Activated CD8-positive, alpha-beta memory T cell treated with anti-CD3 and anti-CD28 coated beads, Interleukin-2, amount 50 U/mL, for 48 hours (primary cell): ENCODE measurements at regions not wholly inside any gene's neighbourhood (a gene's known extent, or its start where the extent isn't known, plus 50 kb on each side); places are given as distances from the start of the nearest gene placed in this dataset.

Experiments
- DNase-seq: peaks from one replicate; pipeline ENCODE4 v3.0.0-alpha.2; 2020

DNA sequence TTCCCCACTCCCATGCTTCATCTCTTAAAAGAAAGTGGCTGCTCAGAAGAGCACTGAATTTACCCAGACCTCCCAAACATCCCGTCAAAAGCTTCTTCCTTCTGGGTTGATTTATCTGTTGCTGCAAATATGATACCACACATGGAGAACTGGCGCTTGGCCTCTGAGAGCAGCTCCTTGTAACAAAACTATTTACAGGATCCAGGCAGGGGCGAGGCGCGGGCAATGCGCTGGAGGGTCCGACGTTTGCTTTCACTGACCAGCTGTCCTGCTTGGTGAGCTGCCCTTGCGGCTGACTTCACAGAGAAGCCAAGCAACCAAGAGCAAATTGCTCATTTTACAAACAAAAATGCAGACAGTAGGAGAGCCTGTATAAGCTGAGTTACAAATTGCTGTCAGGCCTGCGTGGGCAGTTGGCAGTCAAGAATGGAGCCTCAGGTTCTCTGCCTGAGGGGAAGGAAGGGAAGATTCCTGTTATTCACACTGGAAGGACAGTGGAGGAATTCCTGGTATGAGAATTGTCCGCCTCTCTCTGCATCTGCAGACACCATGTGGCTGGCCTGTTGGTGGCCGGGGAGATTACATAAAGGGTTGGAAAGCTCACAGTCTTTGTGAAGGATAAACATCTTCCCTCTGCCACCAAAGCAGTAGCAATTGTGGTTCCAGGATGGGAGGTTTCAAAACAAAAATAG, 192.2 kb upstream of the LEF1 start:
- DNase-seq, result no peak

DNA sequence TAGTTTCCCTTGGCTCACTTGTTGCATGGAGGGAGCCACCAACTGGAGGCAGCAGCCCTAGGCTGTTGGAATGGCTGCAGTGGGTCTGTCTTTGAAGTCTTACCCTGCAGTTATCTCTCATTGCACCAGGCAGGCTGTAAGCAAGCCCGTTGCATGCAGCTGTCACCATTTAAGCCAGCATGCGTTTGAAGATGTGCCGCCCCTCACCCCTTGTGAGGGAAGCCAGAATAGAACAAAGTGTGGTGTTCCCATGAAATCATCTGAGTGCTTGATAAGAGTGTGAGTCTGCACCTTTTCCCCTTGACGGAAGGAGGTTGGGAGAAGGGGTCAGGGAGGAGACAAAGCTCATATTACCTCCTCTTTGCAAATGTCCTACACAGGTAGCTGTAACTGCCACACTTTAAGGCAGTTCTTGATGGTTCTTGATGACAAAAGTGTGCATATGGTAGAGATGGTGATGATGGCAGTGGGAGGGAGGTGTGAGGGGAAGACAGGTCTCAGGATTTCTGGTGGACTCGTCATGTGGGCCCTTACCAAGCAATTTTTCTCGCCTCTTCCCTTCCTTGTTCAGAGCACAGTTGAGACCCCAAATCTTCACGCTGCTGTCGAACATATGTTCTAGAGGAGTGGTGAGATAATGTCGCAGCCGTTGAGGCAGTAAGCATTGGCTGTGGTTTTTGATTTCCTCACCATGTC, 191.4 kb upstream of the LEF1 start:
- no peak for DNase-seq

DNA sequence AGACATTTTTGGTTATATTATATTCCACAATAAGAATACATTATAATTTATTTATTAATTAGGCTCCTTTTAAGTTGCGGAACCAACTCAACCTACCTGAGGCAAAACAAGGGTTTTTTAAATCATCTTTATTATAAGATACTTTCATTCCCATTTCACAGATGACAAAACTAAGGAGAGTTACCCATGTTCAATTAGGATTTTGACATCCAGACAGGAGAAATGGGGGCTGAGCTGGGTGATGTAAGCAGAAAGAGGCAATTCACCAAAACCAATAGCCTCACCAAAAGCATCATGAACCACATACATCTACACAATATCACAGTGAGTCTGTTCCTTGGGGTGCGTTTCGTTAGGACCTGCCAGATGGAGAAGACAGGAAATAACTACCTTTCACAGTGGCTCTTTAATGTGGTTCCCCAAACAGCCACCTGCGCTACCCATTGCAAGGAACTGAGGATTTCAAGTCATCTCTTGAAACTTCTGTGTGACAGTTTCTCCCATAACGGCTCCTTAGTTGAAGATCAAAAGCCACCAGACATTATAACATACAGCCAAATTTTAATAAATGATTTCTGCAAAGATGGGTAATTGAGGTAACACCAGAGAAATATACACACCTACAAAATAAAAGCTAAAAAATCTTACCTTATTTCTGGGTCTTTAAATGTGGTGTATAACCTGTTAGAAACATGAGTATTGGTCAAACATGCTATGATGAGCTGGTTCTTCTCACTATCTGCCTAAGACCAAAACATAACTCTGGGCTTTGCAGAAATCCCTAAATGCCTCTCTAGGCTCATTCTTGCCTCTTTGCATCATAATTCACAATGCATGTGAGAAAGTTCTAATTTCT, 190.6 kb upstream of the LEF1 start:
- no peak for DNase-seq

DNA sequence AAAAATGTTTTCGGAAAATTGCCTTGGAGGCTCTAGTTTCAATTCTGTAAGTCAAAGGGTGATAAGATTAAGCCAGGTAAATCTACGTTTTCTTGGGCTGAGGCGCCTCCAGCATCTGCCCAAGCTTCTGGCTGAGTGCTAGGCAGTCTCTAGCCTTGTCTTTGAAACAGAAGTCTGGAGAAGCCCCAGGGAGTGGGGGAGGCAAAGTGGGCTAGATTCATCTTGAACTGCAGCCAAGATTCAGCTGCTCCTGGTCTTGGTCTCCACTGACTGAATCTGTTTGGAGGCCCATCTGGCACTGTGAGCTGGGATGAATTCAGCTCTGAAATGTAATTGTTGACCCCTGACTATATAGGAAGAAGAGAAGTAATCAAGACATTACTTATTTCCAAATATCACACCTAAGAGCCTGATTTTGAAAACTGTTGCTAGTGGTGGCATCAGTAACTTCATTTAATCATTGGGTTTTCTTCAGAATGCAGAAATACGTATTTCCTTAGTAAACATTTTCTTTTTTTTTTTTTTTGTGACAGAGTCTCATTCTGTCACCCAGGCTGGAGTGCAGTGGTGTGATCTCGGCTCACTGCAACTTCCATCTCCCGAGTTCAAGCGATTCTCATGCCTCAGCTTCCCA, 187.3 kb upstream of the LEF1 start:
- DNase-seq, result no peak

DNA sequence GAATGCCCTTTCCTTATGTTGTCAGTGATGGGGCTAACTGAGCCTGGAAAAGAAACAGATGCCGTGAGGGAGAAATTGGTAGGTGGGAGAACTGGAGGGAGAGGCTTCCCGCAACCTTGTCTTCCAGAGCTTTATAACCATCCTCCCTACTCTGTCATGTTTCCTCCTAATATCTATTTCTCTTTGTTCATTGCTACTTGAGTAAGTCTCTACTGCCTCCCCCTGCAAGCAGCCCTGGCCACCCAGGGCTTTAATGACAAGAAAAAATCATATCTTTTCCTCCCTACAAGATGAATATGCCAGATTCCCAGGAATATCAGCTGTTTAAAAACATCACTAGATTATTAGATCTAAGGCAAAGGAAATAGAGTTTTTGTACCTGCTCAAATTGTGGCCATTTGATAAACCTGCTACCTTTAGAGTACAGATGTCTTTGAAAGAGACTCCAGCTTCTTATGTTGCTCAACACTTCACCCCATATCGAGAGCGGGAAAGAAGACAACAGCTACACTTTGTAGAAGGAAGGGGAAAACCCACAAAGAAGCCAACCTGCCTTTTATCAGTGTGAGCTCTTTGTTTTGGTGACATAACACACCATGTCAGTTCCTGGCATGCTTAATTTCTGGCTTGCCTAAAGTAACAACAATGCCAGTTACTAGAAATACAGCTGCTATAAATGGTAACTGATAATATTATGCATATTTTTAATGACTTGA, 186.6 kb upstream of the LEF1 start:
- DNase-seq, result no peak

DNA sequence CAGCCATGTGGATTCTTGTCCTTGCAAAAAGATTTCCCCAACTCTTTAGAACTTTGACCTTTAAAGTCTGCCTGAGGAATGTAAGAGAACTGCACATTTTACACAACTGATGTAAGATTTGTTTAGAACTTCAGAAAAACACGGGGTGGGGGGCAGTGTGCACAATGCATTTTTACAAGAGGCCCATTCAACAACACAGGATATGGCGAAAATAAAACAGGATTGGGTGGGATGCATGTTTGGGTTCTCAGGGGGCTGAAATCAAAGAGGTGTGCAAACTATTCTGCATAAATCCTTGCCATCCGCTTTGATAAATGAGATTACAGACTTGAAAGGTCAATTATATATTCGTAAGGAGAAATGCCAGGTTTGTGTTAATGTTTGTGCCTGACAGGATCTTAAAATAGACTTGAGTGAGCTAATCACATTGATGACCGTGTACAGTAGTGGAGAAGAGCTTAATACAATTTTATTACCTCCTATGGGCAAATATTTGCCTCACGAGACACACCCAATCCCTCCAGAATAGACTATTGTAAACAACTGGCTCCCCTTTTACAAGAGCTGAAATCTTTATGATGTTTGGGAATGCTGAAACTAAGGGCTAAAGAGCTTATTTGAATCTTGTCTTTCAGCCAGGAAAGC, 184.1 kb upstream of the LEF1 start:
- no peak for DNase-seq

DNA sequence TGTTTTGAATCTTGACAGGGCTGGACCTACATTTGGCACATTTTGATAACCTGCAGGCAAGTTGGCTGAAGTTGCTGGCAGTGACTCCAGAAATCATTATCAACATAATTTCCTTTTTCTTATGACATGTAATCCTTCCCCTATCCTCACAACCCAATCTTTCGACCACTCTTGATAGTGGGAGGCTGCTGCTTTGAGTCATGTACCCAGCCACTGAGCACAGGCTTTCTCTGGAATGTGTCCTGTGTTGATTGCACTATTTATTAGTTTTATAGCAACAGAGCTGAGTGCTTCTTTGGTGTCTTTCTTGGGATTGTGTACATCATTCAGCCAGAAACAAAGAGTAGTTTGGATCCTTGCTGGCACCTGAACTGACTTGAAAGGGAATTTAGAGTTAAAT, 183.1 kb upstream of the LEF1 start:
- DNase-seq, result no peak

DNA sequence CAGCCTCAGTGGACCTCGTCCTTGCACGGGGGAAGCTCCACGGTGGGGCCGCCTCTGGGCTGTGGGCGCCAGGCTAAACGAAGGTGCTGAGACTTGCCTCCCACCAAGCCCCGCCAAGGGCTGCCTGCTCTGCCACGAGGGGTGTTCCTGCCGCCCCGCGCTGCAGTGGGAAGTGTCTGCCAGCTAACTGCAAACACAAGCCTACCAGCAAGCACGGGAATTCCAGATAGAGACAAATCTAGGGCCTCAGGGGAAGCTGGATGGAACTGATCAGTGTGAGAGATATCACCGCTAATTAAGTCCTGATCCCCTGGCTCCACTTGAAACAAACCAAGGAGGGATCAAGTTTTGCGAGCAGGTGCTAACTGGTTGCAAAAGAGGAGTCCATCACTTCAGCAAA, 181.6 kb upstream of the LEF1 start:
- no peak for DNase-seq

DNA sequence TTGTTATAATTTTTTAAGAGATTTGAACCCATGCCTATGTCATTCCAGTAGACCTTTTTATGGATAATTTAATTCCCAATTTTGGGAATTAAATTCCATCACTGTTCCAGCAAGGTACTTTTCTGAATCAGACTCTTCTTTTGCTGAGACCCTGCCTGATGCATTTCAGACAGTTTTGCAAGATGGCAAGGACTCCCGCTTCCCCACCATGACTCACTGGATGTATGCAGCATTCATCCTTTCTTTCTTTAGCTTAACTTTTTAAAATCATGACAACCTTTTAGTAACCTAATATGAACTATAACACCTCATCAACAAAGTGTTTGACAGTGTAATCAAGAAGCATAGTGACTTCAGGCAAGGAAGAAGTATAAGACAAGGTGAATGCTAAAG, 178.1 kb upstream of the LEF1 start:
- no peak for DNase-seq

DNA sequence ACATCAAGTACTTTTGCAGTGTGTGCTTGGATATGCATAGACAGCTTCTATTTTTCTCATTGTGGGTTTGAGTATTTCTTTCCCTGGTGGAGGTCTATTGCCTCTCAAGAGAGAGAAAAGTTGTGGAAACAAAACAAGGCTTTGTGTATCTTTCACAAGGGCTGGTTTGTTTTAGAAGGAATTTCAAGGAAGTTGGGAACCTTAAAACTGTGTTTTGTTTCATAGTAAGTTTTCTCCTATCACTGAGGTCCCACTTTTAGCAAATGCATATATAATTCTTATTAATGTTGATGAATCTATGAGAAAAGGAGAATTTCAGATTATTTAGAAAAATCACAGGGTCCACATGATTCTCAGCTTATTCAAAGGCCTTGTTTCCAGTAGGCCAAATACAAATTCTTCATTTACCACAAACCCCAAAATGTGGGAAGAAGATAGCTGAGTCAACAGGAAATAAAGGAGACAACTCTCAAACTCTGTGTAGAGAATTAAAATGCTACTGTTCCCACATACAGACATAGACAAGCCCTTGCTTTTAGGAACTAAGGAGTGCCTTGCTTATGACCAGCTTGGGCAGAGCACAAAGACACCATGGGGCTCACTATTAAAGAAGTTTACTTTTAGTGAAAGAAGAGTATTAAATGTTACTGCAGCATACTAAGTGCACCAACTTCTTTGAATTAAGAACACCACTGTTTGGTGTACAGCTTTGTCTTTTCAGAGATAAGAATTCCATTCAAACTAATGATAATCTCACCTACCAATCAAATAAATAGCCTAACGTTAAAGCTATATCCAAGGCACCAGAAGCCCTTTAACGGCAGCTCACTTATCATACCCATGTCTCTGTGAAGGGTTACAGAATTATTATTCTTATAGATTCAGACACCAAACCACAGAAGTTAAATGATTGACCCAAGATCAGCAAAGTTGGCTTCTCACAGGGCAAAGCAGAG, 177.4 kb upstream of the LEF1 start:
- no peak for DNase-seq

DNA sequence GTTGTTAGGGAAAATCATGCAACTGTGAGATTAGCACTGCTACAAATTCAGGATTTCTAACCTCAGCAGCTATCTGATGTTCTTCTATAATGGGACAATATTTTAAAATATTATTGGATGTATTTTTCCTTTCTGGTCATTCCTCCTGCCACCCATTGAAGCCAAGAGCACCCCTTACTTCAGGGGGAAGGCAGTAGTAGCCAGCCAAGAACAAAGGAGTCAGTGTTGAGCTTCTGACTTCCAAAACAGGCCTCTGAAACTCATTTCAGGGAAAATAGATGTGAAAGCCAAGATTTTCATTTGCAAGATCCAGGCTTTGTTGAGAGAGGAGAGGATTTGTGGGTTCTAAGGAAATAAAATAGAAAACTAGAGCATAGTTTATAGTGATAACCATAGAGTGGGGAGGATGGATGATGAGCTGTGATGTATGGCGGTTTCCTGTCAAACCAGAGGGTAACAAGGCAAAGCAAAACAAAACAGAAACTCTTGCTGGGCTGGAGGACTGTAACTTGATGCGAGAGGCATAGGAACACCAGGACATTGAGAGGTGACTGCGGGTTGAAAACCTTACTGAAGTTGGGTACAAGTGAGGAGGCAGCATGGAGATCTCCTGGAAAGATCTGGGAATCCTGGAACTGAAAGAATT, 173.7 kb upstream of the LEF1 start:
- DNase-seq, result no peak

DNA sequence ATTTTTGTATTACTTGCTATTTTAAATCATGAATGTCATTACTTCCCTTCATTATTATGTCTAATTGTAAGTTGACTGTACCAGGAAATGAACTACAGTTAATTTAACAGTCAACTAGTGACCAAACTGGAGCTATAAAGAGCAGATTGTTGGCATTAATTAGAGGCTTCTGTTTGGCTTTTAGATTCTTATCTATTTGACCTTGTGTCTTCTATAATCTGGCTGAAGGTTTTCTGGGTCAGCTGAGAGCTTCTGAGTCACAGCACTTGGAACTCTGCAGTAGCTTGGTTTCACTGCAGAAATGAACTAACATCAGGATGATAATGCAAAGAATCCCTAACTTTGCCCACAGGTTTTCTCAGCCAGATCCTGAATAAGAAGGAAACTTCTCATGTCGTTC, 169.2 kb upstream of the LEF1 start:
- DNase-seq, result no peak

DNA sequence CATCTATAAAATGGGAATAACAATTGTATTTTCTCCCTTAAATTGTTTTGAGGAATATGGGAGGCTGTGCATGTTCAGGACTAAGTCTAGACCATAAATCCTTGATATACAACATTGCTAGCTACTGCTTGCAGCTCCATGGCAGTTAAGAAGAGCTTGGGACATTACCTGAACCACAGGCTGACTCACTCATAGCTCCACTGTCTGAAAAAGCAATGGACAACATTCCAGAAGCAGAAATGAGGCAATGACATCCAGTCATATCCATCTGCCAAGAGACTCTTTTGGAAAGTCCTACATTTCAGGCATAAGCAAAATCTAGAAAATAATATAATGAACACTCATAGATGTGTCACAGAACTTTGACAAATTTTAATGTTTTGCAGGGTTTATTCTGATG, 167.3 kb upstream of the LEF1 start:
- DNase-seq, result no peak

DNA sequence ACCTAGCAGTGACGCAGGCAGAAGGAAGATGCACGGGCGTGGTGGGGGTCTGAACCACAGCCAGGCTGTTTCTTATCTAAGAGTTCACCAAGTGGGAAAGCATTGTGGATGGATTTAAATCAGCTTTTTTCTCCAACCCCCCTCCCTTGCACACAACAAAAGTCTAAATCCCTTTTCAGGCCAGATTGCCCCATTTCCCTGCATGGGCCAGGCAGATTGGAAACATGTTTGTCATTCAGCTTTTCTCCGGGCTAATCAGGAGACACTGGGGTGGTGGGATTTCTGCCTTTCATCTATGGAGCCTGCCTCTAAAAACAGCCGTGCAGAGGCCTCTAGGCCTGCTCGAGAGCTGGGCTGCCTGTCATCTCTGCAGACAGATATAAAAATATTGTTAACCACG, 166.3 kb upstream of the LEF1 start:
- DNase-seq, result no peak

DNA sequence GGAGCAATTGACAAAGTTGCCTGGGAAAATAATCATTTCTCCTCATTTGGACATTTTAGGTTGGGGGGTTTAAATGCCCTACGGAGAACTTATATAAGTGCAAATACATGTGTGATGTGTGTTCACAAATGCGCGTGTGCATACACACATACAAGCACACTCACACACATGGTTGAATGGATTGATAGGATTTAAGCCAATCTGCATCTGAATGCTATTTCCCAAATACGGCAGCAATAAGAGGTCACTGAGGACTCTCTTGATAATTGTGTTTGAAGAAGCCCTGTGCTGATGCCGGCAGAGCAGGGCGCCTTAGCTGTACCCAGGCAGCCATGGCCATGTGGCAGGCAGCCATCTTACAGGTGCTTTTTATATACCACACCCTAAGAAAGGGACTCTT, 165.3 kb upstream of the LEF1 start:
- no peak for DNase-seq

DNA sequence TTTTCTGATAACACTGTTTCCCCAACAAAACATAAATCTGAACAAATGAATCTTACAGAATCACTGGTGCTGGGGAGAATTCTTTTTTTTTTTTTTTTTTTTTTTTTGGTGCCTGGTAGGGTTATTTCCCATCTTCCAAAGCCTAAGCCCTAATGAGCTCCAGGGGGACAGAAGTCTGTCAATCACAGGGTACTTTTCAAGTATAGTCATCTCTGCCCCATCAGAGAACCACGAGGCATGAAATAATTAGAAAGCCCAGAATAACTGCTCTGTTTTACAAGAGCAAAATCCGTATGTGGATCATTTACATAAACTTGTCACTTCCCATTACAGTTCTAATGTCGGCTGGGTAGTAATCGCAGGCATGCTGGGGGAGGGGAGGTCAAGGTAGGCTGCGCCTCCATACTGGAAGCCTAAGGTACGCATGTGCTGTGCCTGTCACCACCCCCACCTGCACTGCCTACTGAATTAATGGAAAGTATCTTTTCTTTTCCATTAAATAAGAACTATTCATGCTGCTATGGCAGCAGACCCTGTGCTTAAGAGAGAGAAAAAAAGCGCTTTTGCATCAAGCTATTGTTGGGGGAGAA, 164.7 kb upstream of the LEF1 start:
- no peak for DNase-seq

DNA sequence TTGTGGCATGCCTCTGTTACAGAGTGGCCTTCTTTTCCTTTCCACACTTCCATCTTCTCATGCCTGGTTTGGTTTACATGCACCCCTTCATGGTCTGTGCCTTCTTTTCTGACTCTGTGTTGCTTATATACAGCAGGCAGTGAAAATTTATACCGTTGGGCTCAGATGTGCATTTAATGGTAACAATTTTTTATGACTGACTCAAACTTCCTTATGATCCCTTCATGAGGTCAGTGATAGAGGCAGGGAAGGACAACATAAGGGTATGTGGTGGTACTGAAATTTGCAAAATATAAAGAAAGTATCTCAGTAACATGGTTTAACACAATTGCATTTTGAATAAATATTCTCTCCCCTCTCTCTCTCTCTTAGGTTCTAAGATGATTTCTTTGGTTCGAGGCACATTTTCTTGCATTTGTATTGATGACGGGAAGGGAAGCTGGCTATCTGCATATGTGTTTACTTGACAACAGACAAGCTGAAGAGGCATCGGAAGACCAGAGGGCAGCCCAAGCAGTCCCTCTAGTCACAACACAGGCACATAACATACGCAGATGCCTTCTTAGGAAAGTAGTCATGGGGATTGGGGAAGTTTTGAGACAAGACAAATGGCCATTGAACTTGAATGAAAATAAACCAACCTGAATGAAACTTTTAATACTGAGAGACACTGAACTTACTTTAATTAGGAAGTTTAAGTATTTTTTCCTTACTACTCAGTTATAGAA, 163.3 kb upstream of the LEF1 start:
- DNase-seq, result no peak

DNA sequence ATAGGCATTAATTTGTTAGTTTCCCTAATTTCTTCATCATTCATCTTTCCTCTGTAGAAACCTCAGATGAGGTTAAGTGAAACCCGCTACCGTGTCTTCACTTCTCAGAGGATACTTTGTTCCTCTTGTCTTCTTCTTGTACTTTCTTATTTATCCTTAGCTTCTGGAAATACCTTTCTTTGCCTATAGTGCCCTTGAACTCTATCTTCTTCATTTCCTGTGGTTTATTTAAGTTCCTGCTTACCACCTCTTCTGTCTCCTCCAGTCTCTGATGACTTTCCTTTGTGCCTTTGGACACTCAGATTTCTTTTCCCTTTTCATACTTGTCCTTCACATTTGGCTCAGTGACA, 159.6 kb upstream of the LEF1 start:
- DNase-seq, result no peak

DNA sequence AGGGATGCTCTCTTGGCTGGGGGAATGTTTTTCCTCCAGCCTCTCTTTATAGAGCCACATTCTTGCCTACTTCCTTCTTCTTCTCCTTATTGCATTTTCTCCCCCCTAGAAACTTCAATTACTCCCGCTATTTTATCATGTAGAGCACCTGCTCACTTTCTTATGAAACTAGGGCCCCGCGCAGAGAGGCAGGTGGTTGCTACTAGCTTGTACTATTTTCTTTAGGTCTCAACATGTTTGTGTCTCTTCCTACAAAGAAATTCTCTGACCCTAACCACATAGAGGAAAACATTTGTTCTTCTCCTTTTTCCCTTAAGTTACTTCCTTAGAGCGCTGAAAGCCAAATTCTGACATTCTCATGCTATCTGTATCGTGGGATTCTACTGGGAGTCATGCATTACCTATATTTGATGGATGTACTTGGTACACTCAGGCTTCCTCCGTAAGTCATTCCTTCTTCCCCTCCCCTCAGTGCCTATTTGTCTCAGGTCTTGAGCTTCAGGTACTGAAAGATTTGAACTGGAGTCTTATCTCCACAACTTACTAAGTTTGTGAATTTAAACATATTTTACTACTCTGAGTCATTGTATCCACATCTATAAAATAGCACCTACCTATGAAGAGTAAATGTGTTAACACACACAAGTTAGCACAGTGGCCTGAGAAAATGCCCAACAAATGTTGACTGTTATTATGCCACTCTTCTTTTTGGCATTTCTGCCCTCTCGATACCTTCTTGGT, 159.1 kb upstream of the LEF1 start:
- no peak for DNase-seq
